ENCODE measurements at regions not wholly inside any gene's neighbourhood (a gene's known extent, or its start where the extent isn't known, plus 50 kb on each side); places are given as distances from the start of the nearest gene placed in this dataset.

DNA sequence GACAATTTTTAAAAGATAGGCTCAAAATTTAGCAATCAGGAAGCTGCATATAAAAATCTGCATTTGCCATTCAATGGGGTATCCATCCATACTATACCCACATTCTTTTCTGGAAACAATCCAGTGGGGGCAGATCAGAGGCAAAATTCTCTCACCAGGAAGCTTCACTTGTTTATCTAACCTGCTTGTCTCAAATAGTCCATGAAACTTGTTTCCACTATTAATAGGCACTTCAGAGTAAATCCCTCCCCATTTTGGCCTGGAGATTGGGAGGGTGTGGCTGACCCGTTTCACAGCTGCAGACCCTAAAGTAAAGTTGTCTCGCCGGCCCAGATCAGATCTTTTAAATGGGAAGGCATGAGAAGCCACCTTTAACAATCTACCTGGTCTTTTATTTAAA lies 139.4 kb upstream of the CPNE8 start:
- TF ChIP-seq, protein P1, sequence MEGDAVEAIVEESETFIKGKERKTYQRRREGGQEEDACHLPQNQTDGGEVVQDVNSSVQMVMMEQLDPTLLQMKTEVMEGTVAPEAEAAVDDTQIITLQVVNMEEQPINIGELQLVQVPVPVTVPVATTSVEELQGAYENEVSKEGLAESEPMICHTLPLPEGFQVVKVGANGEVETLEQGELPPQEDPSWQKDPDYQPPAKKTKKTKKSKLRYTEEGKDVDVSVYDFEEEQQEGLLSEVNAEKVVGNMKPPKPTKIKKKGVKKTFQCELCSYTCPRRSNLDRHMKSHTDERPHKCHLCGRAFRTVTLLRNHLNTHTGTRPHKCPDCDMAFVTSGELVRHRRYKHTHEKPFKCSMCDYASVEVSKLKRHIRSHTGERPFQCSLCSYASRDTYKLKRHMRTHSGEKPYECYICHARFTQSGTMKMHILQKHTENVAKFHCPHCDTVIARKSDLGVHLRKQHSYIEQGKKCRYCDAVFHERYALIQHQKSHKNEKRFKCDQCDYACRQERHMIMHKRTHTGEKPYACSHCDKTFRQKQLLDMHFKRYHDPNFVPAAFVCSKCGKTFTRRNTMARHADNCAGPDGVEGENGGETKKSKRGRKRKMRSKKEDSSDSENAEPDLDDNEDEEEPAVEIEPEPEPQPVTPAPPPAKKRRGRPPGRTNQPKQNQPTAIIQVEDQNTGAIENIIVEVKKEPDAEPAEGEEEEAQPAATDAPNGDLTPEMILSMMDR (IDR thresholded peaks at IDR 0.05; ENCODE audit: extremely low read depth in 1 of 2, insufficient read depth in 1 of 2, low read depth in 1 of 2, low read length in 2 of 2), result no peak
- TF ChIP-seq POLR2AphosphoS5 (IDR thresholded peaks at IDR 0.05; ENCODE audit: insufficient read depth, low read depth, low read length) (no peak), POLR2A (IDR thresholded peaks at IDR 0.05; ENCODE audit: low read depth, low read length) (no peak), JUN (IDR thresholded peaks at IDR 0.05; ENCODE audit: borderline replicate concordance, insufficient read depth, insufficient read length, low read depth) (no peak), EZH2 (IDR thresholded peaks at IDR 0.05; ENCODE audit: borderline replicate concordance, low read depth, low read length, severe bottlenecking) (no peak), FOS (IDR thresholded peaks at IDR 0.05; ENCODE audit: borderline replicate concordance, insufficient read depth, low read length) (no peak)
- TF ChIP-seq, protein P2, sequence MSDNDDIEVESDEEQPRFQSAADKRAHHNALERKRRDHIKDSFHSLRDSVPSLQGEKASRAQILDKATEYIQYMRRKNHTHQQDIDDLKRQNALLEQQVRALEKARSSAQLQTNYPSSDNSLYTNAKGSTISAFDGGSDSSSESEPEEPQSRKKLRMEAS (IDR thresholded peaks at IDR 0.05; ENCODE audit: insufficient read depth, insufficient read length), result no peak

Measured in endothelial cell of umbilical vein (primary cell).